Left lung (tissue), 4 donors: ENCODE measurements at regions not wholly inside any gene's neighbourhood (a gene's known extent, or its start where the extent isn't known, plus 50 kb on each side); places are given as distances from the start of the nearest gene placed in this dataset.

Experiments used
- ATAC-seq: fragments of 200-7000 bp; cut with Tn5 transposase; one replicate; pipeline ENCODE4 v1.9.1; 2020; ENCODE audit warnings: moderate library complexity
- DNase-seq, 4 donors: peaks; one replicate each; pipeline ENCODE4 v3.0.0-alpha.2; 2013 to 2020
- H3K27ac ChIP-seq, 2 donors: fragments of 200-600 bp; sonication (generic) in 1 of 2; one replicate each; pipeline versions ENCODE4 v1.5.0 to v1.8.0; 2020 to 2021
- H3K27me3 ChIP-seq, 2 donors: fragments of 200-600 bp; sonication (generic) in 1 of 2; one replicate each; pipeline versions ENCODE4 v1.5.0 to v1.8.0; 2020 to 2021
- H3K36me3 ChIP-seq, 2 donors: fragments of 200-600 bp; sonication (generic) in 1 of 2; one replicate each; pipeline versions ENCODE4 v1.5.0 to v1.8.0; 2020 to 2021
- H3K4me1 ChIP-seq, 2 donors: fragments of 200-600 bp; one replicate each; pipeline ENCODE4 v1.8.0; 2021
- H3K4me3 ChIP-seq, 2 donors: fragments of 200-600 bp; sonication (generic) in 1 of 2; one replicate each; pipeline versions ENCODE4 v1.5.0 to v1.8.0; 2020 to 2021; ENCODE audit warnings: mild to moderate bottlenecking in 1 of 2
- H3K9me3 ChIP-seq, 2 donors: fragments of 200-600 bp; sonication (generic) in 1 of 2; one replicate each; pipeline versions ENCODE4 v1.5.0 to v1.8.0; 2020 to 2021
- CTCF ChIP-seq, 2 donors: fragments of 200-600 bp; sonication (generic) in 1 of 2; IDR thresholded peaks; one replicate each; pipeline versions ENCODE4 v1.5.0 to v1.8.0; 2021; ENCODE audit warnings: antibody characterized with exemption in 2 of 2
- intact Hi-C, 2 donors: fragments of 100-400 bp; cut with DNase I; formaldehyde crosslinking; loops; one replicate each; pipeline versions ENCODE4 v1.11.2 to v1.14.2; 2022
- donor health status: DM: no; HTN: yes; CAD: no.
- donor health status: DM: no; HTN: no; CAD: no.

GRCh38 chr7:15950299-15950698 lies 263.8 kb upstream of the MEOX2 start:
- no peaks in the 10 kb centered on the region for H3K27me3 ChIP-seq
- intact Hi-C loops, result no loop called here
- no peak for TF ChIP-seq CTCF (IDR thresholded peaks at IDR 0.05)
- no peaks in the 10 kb centered on the region for H3K9me3 ChIP-seq
- H3K27ac ChIP-seq, result no peak overlapping the region
- H3K4me1 ChIP-seq, result no peaks in the 10 kb centered on the region
- no peaks in the 10 kb centered on the region for H3K36me3 ChIP-seq
- no peak overlapping the region for H3K4me3 ChIP-seq
- DNase-seq (no peak), ATAC-seq (no peak)

GRCh38 chr7:15947754-15948153 lies 261.3 kb upstream of the MEOX2 start:
- Histone ChIP-seq H3K4me1 (no peaks in the 10 kb centered on the region), H3K27ac (no peak overlapping the region), H3K27me3 (no peaks in the 10 kb centered on the region), H3K4me3 (no peak overlapping the region), H3K9me3 (peaks cover 0 to 1% of the 10 kb centered on the region in 2 donors), H3K36me3 (no peaks in the 10 kb centered on the region)
- DNase-seq, result no peak
- ATAC-seq, result no peak
- intact Hi-C loops, result no loop called here
- TF ChIP-seq CTCF (IDR thresholded peaks at IDR 0.05), result no peak

- DNase-seq (no peak), ATAC-seq (peak; percentile 54)
- H3K36me3 ChIP-seq, result no peaks in the 10 kb centered on the region
- no peak overlapping the region for H3K27ac ChIP-seq
- intact Hi-C loops, result no loop called here
- no peak overlapping the region for H3K4me3 ChIP-seq
- H3K9me3 ChIP-seq, result no peaks in the 10 kb centered on the region
- H3K27me3 ChIP-seq, result no peaks in the 10 kb centered on the region
- TF ChIP-seq CTCF (IDR thresholded peaks at IDR 0.05), result no peak
- no peaks in the 10 kb centered on the region for H3K4me1 ChIP-seq
Measured at GRCh38 chr7:15938115-15938514, 251.6 kb upstream of the MEOX2 start.

- no peaks in the 10 kb centered on the region for H3K27me3 ChIP-seq
- intact Hi-C loops, result no loop called here
- H3K36me3 ChIP-seq, result no peaks in the 10 kb centered on the region
- DNase-seq, result no peak
- no peaks in the 10 kb centered on the region for H3K4me1 ChIP-seq
- no peak for TF ChIP-seq CTCF (IDR thresholded peaks at IDR 0.05)
- no peak overlapping the region for H3K4me3 ChIP-seq
- no peaks in the 10 kb centered on the region for H3K9me3 ChIP-seq
- no peak overlapping the region for H3K27ac ChIP-seq
- ATAC-seq, result no peak
Measured at GRCh38 chr7:15937571-15937970, 251.1 kb upstream of the MEOX2 start.

GRCh38 chr7:15936991-15937390 lies 250.5 kb upstream of the MEOX2 start:
- Histone ChIP-seq H3K9me3 (no peaks in the 10 kb centered on the region), H3K36me3 (no peaks in the 10 kb centered on the region), H3K27ac (no peak overlapping the region), H3K27me3 (no peaks in the 10 kb centered on the region), H3K4me1 (no peaks in the 10 kb centered on the region), H3K4me3 (no peak overlapping the region)
- no peak for TF ChIP-seq CTCF (IDR thresholded peaks at IDR 0.05)
- ATAC-seq (no peak), DNase-seq (no peak)
- intact Hi-C loops, result no loop called here
